Mesenteric fat pad (tissue), 1 donor: ENCODE measurements at regions not wholly inside any gene's neighbourhood (a gene's known extent, or its start where the extent isn't known, plus 50 kb on each side); places are given as distances from the start of the nearest gene placed in this dataset.

ENCODE experiments used
- DNase-seq: peaks from one replicate; pipeline ENCODE4 v3.0.0-alpha.2; 2020; ENCODE audit warnings: low spot score
- donor health status: DM: yes; HTN: yes; CAD: no.

GRCh38 chr1:98210563-98210962 is 289.7 kb upstream of the DPYD start:
- DNase-seq: no peak

DNA sequence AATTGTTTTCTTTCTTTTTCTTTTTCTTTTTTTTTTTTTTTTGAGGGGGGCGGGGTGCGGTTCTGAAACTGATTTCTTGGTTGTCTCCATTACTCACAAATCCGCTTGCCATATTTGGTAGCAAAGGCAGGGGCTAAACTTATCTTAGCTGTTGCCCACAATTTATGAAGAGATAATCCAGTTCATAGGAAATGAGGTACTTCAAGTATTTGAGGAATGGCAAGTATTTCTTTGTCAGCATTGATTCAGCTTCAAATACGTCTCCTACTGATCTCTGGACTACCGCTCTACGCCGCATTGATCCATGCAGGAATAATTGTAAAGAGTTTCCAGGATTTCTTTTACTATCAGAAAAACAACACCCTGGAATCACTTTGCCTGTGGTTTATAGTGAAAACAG is 289.2 kb upstream of the DPYD start:
- no peak for DNase-seq

GRCh38 chr1:98205291-98206017 is 284.6 kb upstream of the DPYD start:
- no peak for DNase-seq

GRCh38 chr1:98203466-98203865 is 282.6 kb upstream of the DPYD start:
- no peak for DNase-seq

DNA sequence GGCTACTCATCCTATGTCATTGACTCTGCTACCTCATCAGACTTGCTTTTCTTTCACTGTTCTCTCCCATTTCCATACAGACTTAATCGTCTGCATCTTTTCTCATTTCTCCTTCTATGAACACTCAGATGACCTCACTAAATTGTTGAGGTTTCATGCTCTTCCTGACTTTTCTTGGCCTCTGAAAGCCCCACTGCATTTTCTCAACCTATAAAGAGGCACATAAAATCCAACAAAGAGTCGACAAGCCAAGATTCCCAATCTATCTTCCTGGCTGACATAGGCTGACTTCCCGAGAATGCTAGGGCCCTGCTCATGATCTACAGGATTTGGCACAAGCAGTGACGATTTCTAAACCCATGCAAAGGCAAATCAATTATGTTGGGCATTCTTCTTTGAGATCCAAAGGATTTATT is 280.8 kb upstream of the DPYD start:
- DNase-seq: no peak

- DNase-seq: no peak
Measured at GRCh38 chr1:98197356-98197755, 276.5 kb upstream of the DPYD start.

DNA sequence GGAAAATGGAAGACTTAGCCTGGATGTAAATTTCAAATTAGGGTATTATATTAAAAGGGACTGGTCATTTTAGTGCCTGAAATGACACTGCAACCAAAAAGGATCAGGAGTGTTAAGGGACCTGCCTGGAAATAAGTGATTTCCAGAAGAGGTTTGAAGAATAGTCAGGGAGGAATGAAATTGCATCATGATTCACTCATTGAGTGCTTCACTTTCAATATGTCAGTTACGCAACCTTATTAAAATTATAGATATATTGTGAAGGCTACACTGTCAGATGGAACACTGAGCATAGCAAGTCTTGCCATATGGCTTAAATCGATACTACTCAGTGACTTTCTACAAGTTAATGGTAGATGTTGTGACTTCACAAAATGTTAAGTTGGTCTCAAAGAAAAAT is 275.2 kb upstream of the DPYD start:
- DNase-seq: no peak

- no peak for DNase-seq
Measured at GRCh38 chr1:98188774-98189173, 267.9 kb upstream of the DPYD start.

DNA sequence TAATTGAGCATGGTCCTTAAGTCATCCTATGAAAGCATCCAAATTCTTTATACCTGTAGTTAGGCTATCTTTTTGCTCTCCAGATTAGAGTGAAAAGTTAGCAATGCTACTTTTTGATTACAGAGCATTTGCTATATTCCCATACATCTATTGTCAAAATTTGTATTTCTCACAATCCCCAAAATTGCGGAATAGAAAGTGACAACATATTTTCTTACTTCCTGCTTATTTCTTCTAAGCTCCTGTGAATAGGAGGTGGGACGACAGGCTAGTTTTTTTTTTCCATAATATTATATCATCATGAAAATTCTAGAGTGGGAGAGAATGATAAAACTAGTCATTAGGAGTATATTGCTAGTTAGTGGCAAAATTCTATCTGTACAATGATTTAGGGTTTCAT is 264.0 kb upstream of the DPYD start:
- DNase-seq: no peak

DNA sequence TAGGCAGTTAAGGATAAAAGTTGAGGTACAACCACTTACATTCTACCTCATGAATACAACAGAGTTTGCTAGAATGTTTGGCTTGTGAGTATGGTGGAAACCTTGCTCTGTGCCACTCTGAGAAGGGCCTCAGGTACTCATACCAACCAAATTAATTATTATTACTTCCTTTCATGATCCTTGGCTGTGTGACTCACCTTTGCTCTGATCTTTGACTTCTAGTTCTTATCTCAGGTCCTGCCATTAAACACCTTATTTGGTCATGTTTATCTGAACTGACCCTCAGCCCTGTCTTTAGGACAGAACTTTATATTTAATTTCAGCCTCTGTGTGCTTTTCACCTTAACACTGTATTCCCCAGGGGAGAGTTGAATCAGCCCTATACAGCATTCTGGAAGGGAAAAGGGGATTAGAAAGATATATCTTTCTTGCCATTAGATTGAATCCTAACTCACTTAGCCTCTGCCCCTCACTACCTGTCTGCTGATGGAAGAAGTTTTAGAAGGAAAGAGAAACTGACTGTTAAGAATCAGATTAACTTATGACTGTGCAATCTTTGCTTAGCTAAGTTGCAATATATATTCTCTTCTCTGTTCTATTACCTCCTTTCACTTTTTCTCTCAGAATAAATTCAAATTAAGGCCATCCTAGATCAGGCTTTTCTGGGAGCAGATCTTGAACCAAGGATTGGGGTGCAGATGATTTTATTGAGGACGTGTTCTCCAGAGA is 260.4 kb upstream of the DPYD start:
- no peak for DNase-seq

- DNase-seq: no peak
Measured at GRCh38 chr1:98179151-98179773, 258.4 kb upstream of the DPYD start.

- no peak for DNase-seq
Measured at GRCh38 chr1:98177751-98178150, 256.9 kb upstream of the DPYD start.

GRCh38 chr1:98176936-98177335 is 256.1 kb upstream of the DPYD start:
- DNase-seq: no peak

- no peak for DNase-seq
Measured at GRCh38 chr1:98176414-98176813, 255.6 kb upstream of the DPYD start.

GRCh38 chr1:98172578-98172977 is 251.7 kb upstream of the DPYD start:
- no peak for DNase-seq

DNA sequence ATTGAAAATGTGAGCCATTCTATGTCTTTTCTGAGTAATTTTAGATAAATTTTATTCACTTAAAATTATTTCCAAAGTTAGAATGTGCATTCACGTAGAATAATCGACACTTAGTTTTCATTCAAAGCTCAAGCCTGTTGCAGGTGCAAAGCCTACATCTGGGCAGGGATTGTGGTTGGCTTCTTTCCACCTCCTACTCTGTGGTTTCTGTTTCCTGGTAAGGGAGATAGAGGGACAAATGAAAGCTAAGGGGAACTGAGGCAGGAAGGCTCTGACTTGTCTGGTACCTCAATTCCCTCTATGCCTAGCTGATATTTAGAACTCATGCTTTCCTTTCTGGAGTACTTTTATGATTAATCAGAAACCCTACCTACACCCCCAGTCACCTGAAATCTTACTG is 251.2 kb upstream of the DPYD start:
- DNase-seq: no peak

- DNase-seq: no peak
Measured at GRCh38 chr1:98164509-98164908, 243.7 kb upstream of the DPYD start.

DNA sequence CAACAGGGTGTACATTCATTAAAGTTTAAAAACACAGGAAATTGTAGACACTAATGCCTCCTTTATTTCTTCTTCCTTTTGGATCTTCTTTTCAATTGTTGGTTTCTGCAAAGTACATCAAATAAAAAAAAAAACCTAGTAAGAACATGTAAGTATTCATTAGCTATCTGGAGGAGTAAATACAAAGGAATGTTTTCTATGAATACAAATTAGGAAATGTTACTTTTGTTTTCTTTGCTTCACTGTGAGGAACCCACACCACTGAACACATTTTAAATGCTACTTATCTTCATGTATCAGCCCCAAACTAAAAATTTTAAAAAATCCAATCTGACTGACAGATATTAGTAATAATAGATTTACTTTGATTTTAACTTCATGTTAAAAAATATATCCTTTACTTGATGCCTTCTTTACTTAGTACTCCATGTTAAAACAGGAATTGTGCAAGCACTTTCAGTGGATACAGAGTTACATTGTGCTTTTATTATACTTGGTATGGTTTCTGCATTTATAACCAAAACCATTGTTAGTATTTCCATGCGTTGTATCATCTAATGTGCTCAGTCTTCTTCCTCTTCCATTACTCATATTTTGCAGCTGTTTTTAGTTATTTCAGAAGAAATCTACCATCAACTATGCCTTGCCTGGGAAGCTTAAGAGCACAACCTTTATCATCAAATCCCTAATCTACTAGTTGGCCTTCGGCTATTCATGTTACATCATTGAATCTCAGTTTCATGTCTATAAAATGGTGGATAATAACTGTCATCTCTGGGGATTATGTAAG is 236.9 kb upstream of the DPYD start:
- no peak for DNase-seq

- no peak for DNase-seq
Measured at GRCh38 chr1:98147280-98147679, 226.4 kb upstream of the DPYD start.

DNA sequence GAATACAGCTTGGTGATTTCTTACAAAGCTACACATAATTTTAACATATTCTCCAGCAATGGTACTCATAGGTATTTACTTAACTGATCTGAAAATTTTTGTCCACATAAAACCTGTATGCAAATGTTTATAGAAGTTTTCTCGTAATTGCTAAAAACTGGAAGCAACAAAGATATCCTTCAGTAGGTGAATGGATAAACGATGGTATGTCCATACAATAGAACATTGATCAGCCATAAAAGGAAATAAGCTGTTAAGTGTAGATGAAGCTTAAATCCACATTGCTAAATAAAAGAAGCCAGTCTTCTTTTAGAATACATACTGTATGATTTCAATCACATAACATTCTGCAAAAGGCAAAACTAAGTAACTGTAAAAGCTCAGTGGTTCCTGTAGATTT is 224.8 kb upstream of the DPYD start:
- no peak for DNase-seq

- DNase-seq: no peak
Measured at GRCh38 chr1:98143403-98143802, 222.6 kb upstream of the DPYD start.

- DNase-seq: no peak
Measured at GRCh38 chr1:98133131-98133530, 212.3 kb upstream of the DPYD start.
